HG02973 (cell line): ENCODE measurements at regions not wholly inside any gene's neighbourhood (a gene's known extent, or its start where the extent isn't known, plus 50 kb on each side); places are given as distances from the start of the nearest gene placed in this dataset.
"Not testable (repeated sequence)": the region's sequence is repeated elsewhere in the genome, so short reads cannot be mapped to it uniquely, and the experiment has no call there.

ENCODE experiments used
- ATAC-seq: cut with Tn5 transposase; IDR thresholded peaks from one replicate; pipeline ENCODE4 v1.9.1; 2021; ENCODE audit warnings: moderate library complexity; ENCODE audit not compliant: unreplicated experiment

DNA sequence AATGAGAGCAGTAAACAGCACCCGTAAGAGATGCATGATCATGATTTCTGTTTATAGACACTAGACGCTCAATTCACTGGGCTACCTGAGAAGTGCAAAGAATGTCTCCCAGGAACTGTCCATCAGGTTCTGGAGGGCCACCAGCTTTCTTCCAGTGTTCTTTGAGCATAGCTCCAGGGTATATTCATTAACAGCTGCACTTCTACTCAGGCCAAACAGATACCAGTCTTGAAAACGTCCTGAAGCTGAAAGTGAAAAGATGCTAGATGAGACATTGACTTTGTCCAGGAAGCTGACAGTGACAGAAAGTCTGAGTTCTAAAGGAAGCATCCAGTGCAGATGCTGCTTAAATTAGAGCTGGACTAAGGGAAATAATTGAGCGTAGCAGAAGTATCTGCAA lies 488.7 kb upstream of the TYRP1 start:
- no peak for ATAC-seq

- ATAC-seq: no peak
These were observed 480.3 kb upstream of the TYRP1 start for GRCh38 chr9:12212860-12213259.

DNA sequence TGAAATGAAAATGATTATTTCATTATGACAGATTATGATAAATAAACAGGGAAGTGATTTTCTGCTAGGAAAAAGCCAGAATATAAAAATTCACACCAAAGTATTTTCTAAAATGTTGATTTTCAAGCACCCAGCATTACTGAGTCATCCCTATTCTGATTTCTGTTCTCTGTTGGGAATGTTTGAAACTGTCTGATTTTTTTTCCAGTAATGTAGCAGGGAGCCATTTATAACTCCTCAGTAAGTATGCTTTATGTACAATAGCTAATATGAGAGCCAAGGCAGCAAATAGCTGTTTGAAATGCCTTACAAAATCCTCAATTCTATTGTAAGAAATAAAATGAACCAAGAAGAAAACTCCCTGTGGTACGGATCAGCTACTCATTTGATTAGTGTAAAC lies 471.7 kb upstream of the TYRP1 start:
- ATAC-seq: no peak

GRCh38 chr9:12224449-12224848 lies 468.7 kb upstream of the TYRP1 start:
- no peak for ATAC-seq

GRCh38 chr9:12230708-12231107 lies 462.5 kb upstream of the TYRP1 start:
- ATAC-seq: no peak

DNA sequence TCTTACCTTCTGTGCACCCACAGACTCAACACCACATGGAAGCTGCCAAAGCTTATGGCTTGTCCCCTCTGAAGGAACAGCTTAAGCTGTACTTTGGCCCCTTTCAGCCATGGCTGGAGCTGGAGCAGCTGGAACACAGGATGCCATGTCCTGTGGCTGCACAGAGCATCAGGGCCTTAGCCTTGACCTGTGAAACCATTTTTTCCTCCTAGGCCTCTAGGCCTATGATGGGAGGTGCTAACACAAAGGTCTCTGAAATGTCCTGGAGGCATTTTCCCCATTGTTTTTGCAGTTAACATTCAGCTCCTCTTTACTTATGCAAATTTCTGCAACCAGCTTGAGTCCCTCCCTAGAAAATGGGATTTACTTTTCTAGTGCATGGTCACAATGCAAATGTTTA lies 461.4 kb upstream of the TYRP1 start:
- no peak for ATAC-seq

- no peak for ATAC-seq
These were observed 460.3 kb upstream of the TYRP1 start for GRCh38 chr9:12232836-12233235.

- no peak for ATAC-seq
These were observed 439.2 kb upstream of the TYRP1 start for GRCh38 chr9:12253941-12254340.

- ATAC-seq: no peak
These were observed 426.4 kb upstream of the TYRP1 start for GRCh38 chr9:12266758-12267157.

DNA sequence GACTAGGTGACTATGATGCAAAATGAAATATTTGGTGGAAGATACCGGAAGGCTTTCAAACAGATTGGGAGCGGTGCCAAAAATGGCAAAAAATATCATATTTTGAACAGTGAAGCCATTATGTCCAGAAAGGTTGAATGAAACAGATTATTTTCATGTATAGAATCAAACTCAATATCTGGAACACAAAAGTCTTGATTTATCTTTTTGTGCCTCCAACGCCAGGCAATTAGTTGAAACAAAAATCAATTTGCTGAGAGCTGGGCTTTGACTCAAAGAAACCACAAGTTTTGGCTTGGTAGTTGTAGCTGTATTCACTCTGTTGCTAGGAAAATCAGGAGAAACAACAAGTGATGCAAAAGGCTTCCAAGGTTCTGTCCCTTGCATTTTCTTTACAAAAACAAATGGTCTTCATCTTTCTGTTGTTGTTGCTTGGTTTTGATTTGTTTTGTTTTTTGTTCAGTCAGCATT lies 421.7 kb upstream of the TYRP1 start:
- no peak for ATAC-seq

GRCh38 chr9:12272471-12273120 lies 420.6 kb upstream of the TYRP1 start:
- no peak for ATAC-seq

DNA sequence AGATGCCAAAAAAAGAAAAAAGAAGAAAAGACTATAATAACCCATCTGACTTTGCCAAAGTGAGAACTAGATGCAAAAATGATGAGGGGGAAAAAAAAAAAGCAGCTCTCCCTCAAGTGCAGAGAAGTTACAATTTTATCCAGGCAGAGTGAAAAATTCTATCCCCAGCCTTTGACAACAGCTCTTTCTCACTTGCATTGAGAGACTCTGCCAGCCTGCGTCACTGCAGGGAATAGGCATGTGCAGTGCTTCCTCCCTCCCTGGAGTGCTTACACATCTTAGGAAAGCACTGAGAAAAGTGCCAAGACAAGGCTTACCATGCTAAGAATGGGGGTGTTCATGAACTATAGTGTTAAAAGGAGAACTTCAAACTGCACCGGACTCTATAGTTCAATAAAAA lies 418.6 kb upstream of the TYRP1 start:
- no peak for ATAC-seq

DNA sequence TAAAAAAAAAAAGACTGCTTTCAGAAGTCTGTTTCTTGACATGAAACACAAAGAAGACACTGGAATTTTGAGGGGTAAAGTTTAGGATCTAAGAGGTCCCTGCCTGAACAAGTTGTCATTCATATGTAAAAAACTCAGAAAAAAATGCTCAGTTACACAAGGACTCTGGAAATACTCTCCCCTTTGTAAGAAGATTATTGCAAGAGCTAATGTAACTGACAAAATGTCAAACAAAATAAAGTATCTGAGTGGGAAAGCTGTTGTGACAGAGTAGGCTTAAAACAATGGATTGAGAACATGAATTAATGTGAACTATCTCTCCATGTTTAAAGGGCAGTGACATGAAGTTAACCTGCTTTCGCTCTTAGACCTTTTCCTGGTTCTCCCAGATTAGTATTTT lies 416.7 kb upstream of the TYRP1 start:
- ATAC-seq: no peak

GRCh38 chr9:12289711-12290110 lies 403.5 kb upstream of the TYRP1 start:
- no peak for ATAC-seq

DNA sequence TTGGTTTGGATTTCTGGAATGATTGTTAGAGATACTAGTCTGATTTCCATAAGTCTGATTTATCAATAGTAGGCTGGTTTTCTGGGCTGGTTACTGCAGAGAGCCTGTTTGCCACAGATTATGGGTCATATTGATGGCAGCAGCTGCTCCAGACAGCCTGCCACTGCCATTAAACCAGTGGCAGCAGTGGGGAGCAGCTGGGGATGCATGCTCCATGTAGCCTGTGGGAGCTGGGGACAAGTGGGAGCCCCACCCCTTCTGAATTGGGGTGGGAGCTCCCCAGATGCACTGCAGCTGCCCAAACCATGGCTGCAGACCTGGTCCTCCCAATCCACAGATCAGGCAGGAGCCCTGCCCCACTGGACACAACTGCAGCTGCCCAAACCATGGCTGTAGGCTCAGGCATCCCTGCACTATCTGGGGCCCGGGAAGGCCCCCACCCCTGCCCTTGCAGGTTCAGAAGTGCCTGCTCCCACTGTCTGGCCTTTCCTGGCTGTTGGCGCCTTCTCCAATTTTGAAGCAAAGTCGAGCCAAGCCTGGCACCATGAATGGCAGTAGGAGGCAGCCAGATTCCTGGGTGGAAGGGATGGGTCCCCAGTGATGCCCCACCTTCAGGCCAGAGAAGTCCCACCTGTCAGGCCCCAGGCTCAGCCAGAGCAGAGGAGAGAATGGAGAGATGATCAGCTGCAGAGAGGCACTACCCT lies 402.9 kb upstream of the TYRP1 start:
- no peak for ATAC-seq

- ATAC-seq: no peak
These were observed 388.0 kb upstream of the TYRP1 start for GRCh38 chr9:12305211-12305610.

DNA sequence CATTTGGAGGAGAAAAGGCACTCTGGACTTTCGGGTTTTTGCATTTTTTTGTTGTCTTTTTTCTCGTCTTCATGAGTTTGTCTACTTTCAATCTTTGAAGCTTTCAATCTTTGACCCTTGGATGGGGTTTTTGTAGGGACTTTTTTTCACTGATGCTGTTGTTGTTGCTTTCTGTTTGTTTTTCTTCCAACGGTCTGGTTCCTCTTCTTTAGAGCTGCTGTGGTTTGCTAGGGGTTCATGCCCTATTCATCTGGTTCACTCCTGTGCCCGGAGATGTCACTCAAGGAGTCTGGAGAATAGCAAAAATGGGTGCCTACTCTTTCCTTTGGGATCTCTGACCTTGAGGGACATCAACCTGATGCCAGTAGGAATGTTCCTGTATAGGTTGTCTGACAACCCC lies 378.6 kb upstream of the TYRP1 start:
- ATAC-seq: no peak

GRCh38 chr9:12318732-12319685 lies 374.2 kb upstream of the TYRP1 start:
- ATAC-seq: no peak

- no peak for ATAC-seq
These were observed 363.6 kb upstream of the TYRP1 start for GRCh38 chr9:12329623-12329985.

GRCh38 chr9:12333966-12334365 lies 359.2 kb upstream of the TYRP1 start:
- not testable (repeated sequence) for ATAC-seq

DNA sequence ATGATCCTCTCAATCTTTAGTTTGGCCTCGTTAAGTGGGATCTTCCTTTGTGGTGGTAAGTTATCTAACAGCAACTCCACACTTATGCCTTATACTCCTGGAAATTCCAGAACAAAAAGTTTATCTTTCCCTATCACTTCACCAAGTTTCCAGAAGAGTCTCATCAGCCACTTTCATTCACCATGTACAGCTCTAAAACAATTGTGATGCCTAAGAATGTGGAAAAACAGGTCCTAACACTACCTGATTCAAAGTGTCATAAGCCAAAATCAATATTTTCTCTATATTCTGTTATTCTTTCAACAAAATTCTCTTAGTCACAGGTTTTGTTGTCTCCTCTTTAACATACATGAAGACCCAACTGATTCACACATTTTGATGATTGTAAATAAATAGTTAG lies 342.4 kb upstream of the TYRP1 start:
- ATAC-seq: no peak
